Keratinocyte (primary cell): ENCODE measurements at regions not wholly inside any gene's neighbourhood (a gene's known extent, or its start where the extent isn't known, plus 50 kb on each side); places are given as distances from the start of the nearest gene placed in this dataset.

ENCODE experiments used
- DNase-seq: peaks from one replicate; pipeline ENCODE4 v3.0.0-alpha.2; 2011; ENCODE audit warnings: low read depth, missing footprints, low spot score
- FAIRE-seq: peaks from 2 replicates; lab custom pipeline; 2011; peaks lifted over from hg19 to GRCh38; lab: Jason Lieb, UNC
- H2AFZ ChIP-seq: 2 replicates; pipeline ENCODE4 v1.6.0; 2012; ENCODE audit warnings: low read length, control low read depth, inconsistent platforms; ENCODE audit not compliant: control insufficient read depth
- H3K27ac ChIP-seq: 2 replicates; pipeline ENCODE4 v1.5.1; 2011; ENCODE audit warnings: low read length; ENCODE audit not compliant: control insufficient read depth, insufficient read depth
- H3K27me3 ChIP-seq: 3 replicates; pipeline ENCODE4 v1.6.0; 2011; ENCODE audit warnings: low read length; ENCODE audit not compliant: control insufficient read depth, insufficient read depth; ENCODE audit errors: extremely low read depth
- H3K36me3 ChIP-seq, 2 experiments: 2 replicates in 1 of 2; 3 replicates in 1 of 2; pipeline ENCODE4 v1.5.1; 2011; ENCODE audit warnings: low read length in 2 of 2, mild to moderate bottlenecking in 1 of 2; ENCODE audit not compliant: control insufficient read depth in 2 of 2, insufficient read depth in 2 of 2; ENCODE audit errors: extremely low read depth in 1 of 2
- H3K4me1 ChIP-seq: 3 replicates; pipeline ENCODE4 v1.5.1; 2011; ENCODE audit warnings: low read length; ENCODE audit not compliant: control insufficient read depth, insufficient read depth; ENCODE audit errors: extremely low read depth
- H3K4me2 ChIP-seq: 3 replicates; pipeline ENCODE4 v1.6.0; 2011; ENCODE audit warnings: low read depth, low read length; ENCODE audit not compliant: control insufficient read depth, insufficient read depth; ENCODE audit errors: extremely low read depth
- H3K4me3 ChIP-seq, 3 experiments: fragments of 200-600 bp in 1 of 3; sonication (generic) in 1 of 3; 2 replicates in 2 of 3; 3 replicates in 1 of 3; pipeline ENCODE4 v1.5.1; 2011 to 2016; ENCODE audit warnings: low read length in 3 of 3, mild to moderate bottlenecking in 3 of 3, control low read depth in 2 of 3, inconsistent platforms in 1 of 3, low read depth in 1 of 3, mixed read lengths in 1 of 3, mixed run types in 1 of 3, moderate library complexity in 1 of 3; ENCODE audit not compliant: control insufficient read depth in 2 of 3, insufficient read depth in 2 of 3; ENCODE audit errors: extremely low read depth in 1 of 3
- H3K79me2 ChIP-seq: 2 replicates; pipeline ENCODE4 v1.6.0; 2012; ENCODE audit warnings: low read length; ENCODE audit not compliant: control insufficient read depth, insufficient read depth
- H3K9ac ChIP-seq: 3 replicates; pipeline ENCODE4 v1.6.0; 2011; ENCODE audit warnings: low read length; ENCODE audit not compliant: control insufficient read depth, insufficient read depth; ENCODE audit errors: extremely low read depth
- H3K9me1 ChIP-seq: 3 replicates; pipeline ENCODE4 v1.6.0; 2011; ENCODE audit warnings: low read length; ENCODE audit not compliant: control insufficient read depth, insufficient read depth; ENCODE audit errors: extremely low read depth
- H3K9me3 ChIP-seq: 2 replicates; pipeline ENCODE4 v1.5.1; 2012; ENCODE audit warnings: low read depth, low read length; ENCODE audit not compliant: control insufficient read depth
- H4K20me1 ChIP-seq: 3 replicates; pipeline ENCODE4 v1.6.0; 2011; ENCODE audit warnings: low read length; ENCODE audit not compliant: control insufficient read depth, insufficient read depth; ENCODE audit errors: extremely low read depth
- CTCF ChIP-seq, 3 experiments: IDR thresholded peaks in 1 of 3; conservative IDR thresholded peaks in 1 of 3; optimal IDR thresholded peaks in 1 of 3; 2 replicates in 2 of 3; 3 replicates in 1 of 3; pipeline versions ENCODE3 to v1.5.1; 2011; ENCODE audit warnings: low read length in 3 of 3, mild to moderate bottlenecking in 3 of 3, moderate library complexity in 2 of 3, control low read depth in 1 of 3, inconsistent platforms in 1 of 3; ENCODE audit not compliant: insufficient read depth in 2 of 3; ENCODE audit errors: extremely low read depth in 1 of 3
- EZH2 ChIP-seq: IDR thresholded peaks from one replicate; pipeline ENCODE4 v1.6.1; 2012; ENCODE audit warnings: inconsistent platforms, mild to moderate bottlenecking, low read length, moderate library complexity
- dilution Hi-C: fragments of 300-500 bp; cut with MboI; formaldehyde crosslinking; loops from one replicate; pipeline ENCODE4 v1.7.0; 2020; ENCODE audit warnings: low sequenced_read_pairs; ENCODE audit not compliant: extremely low pct_ligation_motif_present

GRCh38 chr1:209238356-209238755 is 345.2 kb upstream of the CAMK1G start:
- no peak overlapping the region for H2AFZ ChIP-seq
- TF ChIP-seq EZH2 (no peak), CTCF (optimal IDR thresholded peaks at IDR 0.05 in 1 of 3, IDR thresholded peaks at IDR 0.05 in 1 of 3, conservative IDR thresholded peaks at IDR 0.05 in 1 of 3; ENCODE audit: extremely low read depth in 1 of 3, insufficient read depth in 2 of 3, low read length in 3 of 3) (no peak)

DNA sequence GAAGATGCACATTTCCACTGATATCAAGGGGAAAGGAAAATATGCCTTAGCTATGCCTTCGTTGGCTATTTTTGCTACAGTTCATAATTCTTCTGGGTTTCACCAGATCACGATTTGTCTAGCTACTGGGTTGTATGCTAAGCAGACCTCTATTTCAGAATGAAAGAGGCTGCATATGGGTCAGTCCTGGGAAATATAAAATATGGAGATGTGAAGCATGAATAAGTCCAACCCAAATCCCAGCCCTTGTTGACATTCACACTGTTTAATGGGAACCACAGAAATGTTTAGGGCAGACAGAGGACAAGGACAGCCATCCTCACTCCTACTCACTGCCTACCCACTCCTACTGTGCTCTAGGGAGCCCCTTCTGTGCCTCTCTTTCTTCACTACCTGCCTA is 343.2 kb upstream of the CAMK1G start:
- Histone ChIP-seq H3K4me1 (no peaks in the 10 kb centered on the region), H3K9me3 (peaks cover 2% of the 10 kb centered on the region), H3K9ac (no peak overlapping the region), H3K36me3 (no peaks in the 10 kb centered on the region), H3K27me3 (peaks cover 5% of the 10 kb centered on the region), H3K27ac (no peak overlapping the region), H4K20me1 (no peaks in the 10 kb centered on the region), H3K4me3 (no peak overlapping the region), H3K9me1 (no peaks in the 10 kb centered on the region), H3K4me2 (no peak overlapping the region), H2AFZ (no peak overlapping the region), H3K79me2 (no peaks in the 10 kb centered on the region)
- no peak for FAIRE-seq
- dilution Hi-C loops: no loop called here
- no peak for TF ChIP-seq EZH2
- no peak for TF ChIP-seq CTCF (optimal IDR thresholded peaks at IDR 0.05 in 1 of 3, IDR thresholded peaks at IDR 0.05 in 1 of 3, conservative IDR thresholded peaks at IDR 0.05 in 1 of 3; ENCODE audit: extremely low read depth in 1 of 3, insufficient read depth in 2 of 3, low read length in 3 of 3)
- DNase-seq: no peak

More at GRCh38 chr1:209238356-209238755, 345.2 kb upstream of the CAMK1G start:
- Histone ChIP-seq H3K4me2 (no peak overlapping the region), H3K27ac (no peak overlapping the region), H3K36me3 (no peaks in the 10 kb centered on the region), H4K20me1 (no peaks in the 10 kb centered on the region), H3K9me1 (no peaks in the 10 kb centered on the region), H3K9me3 (peaks cover 2% of the 10 kb centered on the region), H3K9ac (no peak overlapping the region), H3K4me1 (no peaks in the 10 kb centered on the region), H3K27me3 (peaks cover 2% of the 10 kb centered on the region), H3K79me2 (no peaks in the 10 kb centered on the region), H3K4me3 (no peak overlapping the region)
- dilution Hi-C loops: no loop called here
- DNase-seq: no peak
- FAIRE-seq: no peak
